ENCODE measurements at regions not wholly inside any gene's neighbourhood (a gene's known extent, or its start where the extent isn't known, plus 50 kb on each side); places are given as distances from the start of the nearest gene placed in this dataset.

DNA sequence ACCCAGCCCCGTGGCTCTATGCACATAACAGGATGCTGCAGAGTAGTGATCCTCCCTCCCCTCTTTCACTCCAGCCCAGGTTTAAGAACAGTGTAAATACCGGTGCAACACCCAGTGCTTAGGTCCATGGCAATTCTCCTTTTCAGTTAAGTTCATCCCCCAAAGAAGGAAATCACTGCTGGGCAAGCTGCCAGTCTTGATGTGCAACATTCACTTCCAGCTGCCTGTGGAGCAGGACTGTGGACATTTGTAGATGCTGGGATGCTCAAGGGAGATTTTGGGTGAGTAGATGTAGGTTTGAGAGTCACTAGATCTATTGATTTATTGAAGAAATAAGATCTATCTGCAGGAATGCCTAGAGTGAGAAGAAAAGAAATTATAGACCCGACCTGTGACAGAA, 294.3 kb upstream of the KIAA1217 start:
- H3K79me2 ChIP-seq (ENCODE audit: insufficient read depth, low read length) = no peaks in the 10 kb centered on the region
- no peaks in the 10 kb centered on the region for H3K9me3 ChIP-seq (ENCODE audit: insufficient read depth, low read depth, low read length)
- H3K36me3 ChIP-seq (ENCODE audit: insufficient read depth, low read length) = no peaks in the 10 kb centered on the region
- TF ChIP-seq EZH2phosphoT487 (IDR thresholded peaks at IDR 0.05; ENCODE audit: borderline replicate concordance) = no peak
- TF ChIP-seq, protein P1, sequence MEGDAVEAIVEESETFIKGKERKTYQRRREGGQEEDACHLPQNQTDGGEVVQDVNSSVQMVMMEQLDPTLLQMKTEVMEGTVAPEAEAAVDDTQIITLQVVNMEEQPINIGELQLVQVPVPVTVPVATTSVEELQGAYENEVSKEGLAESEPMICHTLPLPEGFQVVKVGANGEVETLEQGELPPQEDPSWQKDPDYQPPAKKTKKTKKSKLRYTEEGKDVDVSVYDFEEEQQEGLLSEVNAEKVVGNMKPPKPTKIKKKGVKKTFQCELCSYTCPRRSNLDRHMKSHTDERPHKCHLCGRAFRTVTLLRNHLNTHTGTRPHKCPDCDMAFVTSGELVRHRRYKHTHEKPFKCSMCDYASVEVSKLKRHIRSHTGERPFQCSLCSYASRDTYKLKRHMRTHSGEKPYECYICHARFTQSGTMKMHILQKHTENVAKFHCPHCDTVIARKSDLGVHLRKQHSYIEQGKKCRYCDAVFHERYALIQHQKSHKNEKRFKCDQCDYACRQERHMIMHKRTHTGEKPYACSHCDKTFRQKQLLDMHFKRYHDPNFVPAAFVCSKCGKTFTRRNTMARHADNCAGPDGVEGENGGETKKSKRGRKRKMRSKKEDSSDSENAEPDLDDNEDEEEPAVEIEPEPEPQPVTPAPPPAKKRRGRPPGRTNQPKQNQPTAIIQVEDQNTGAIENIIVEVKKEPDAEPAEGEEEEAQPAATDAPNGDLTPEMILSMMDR (conservative IDR thresholded peaks at IDR 0.05; ENCODE audit: low read length) = no peak
- H3K4me2 ChIP-seq (ENCODE audit: low read depth, low read length, poor library complexity, severe bottlenecking) = no peak overlapping the region
- H3K9ac ChIP-seq (ENCODE audit: low read depth, low read length, poor library complexity, severe bottlenecking) = no peak overlapping the region
- H3K9me2 ChIP-seq (replicated peaks; ENCODE audit: low read depth, low read length) = no peaks in the 10 kb centered on the region
- no peaks in the 10 kb centered on the region for H3F3A ChIP-seq (ENCODE audit: low read depth)
- H4K20me1 ChIP-seq (ENCODE audit: insufficient read depth, low read length, poor library complexity, severe bottlenecking) = no peaks in the 10 kb centered on the region
- H3K4me3 ChIP-seq (ENCODE audit: low read length, poor library complexity, severe bottlenecking) = no peak overlapping the region
- no peaks in the 10 kb centered on the region for H3K27me3 ChIP-seq (ENCODE audit: insufficient read depth, low read length, poor library complexity, severe bottlenecking)
- H3K4me1 ChIP-seq (ENCODE audit: insufficient read depth, low read length, poor library complexity, severe bottlenecking) = peaks cover 9% of the 10 kb centered on the region
- H2AFZ ChIP-seq (ENCODE audit: low read length) = no peak overlapping the region

DNA sequence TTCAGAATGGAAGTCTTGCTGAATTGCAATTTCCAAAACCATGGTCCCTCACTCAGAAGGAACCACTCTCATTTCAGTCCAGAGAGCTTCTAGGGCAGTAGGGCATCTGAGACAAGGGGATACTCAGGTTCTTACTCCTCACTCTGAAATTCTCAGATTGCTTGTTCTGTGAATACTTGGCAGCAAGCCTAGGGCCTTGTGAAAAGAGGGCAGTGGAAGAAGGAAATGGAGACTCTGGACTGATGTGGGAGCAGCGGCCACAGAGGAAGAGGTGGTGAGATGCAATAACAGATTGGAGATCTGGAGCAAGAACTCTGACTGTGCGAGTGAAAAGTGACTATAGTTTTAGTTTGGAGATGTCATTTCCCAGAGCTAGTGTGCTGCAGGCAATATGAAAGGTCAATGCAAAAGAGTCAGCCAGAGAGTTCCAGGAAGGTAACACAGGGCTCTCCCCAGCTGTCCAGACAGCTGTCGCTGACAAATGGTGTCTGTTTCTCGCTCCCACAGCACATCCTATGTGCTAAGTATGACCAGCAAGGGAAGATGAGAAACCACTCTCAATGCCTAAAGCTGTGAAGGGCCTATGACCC, 291.6 kb upstream of the KIAA1217 start:
- peaks cover 9% of the 10 kb centered on the region for H3K4me1 ChIP-seq (ENCODE audit: insufficient read depth, low read length, poor library complexity, severe bottlenecking)
- TF ChIP-seq, protein P1 (conservative IDR thresholded peaks at IDR 0.05; ENCODE audit: low read length) = no peak
- no peak for TF ChIP-seq EZH2phosphoT487 (IDR thresholded peaks at IDR 0.05; ENCODE audit: borderline replicate concordance)
- no peaks in the 10 kb centered on the region for H4K20me1 ChIP-seq (ENCODE audit: insufficient read depth, low read length, poor library complexity, severe bottlenecking)
- H3K4me3 ChIP-seq (ENCODE audit: low read length, poor library complexity, severe bottlenecking) = no peak overlapping the region
- H3K27me3 ChIP-seq (ENCODE audit: insufficient read depth, low read length, poor library complexity, severe bottlenecking) = no peaks in the 10 kb centered on the region
- H3F3A ChIP-seq (ENCODE audit: low read depth) = no peaks in the 10 kb centered on the region
- H3K4me2 ChIP-seq (ENCODE audit: low read depth, low read length, poor library complexity, severe bottlenecking) = no peak overlapping the region
- no peak overlapping the region for H2AFZ ChIP-seq (ENCODE audit: low read length)
- no peaks in the 10 kb centered on the region for H3K79me2 ChIP-seq (ENCODE audit: insufficient read depth, low read length)
- no peaks in the 10 kb centered on the region for H3K9me2 ChIP-seq (replicated peaks; ENCODE audit: low read depth, low read length)
- no peaks in the 10 kb centered on the region for H3K36me3 ChIP-seq (ENCODE audit: insufficient read depth, low read length)
- no peak overlapping the region for H3K9ac ChIP-seq (ENCODE audit: low read depth, low read length, poor library complexity, severe bottlenecking)
- no peaks in the 10 kb centered on the region for H3K9me3 ChIP-seq (ENCODE audit: insufficient read depth, low read depth, low read length)

DNA sequence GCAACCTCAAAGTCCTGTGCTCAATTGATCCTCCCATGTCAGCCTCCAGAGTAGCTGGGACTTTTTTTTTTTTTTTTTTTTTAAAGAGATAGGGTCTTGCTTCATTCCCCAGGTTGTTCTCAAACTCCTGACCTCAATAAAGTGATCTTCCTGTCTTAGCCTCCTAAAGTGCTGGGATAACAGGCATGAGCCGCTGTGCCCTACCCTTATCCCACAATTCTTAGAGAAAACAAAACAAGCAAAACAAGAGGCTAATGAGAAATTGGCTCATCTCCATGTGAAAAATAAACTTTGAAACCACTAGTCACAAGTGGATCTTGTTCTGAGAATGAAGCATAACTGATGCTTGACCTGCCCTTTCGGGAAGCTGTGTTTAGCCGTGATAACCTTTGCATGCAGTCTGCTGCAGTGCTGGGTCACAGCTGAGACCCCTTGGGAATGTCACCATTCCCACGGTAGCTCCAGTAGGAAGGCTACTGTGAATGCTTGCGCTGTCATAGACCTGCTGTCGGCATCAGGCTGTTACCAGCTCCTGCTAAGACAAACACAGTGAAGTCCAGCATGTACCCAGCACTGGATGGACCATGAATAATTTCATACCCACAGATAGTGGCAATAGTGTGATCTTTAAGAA, 290.7 kb upstream of the KIAA1217 start:
- H3K9me3 ChIP-seq (ENCODE audit: insufficient read depth, low read depth, low read length) = no peaks in the 10 kb centered on the region
- no peaks in the 10 kb centered on the region for H3K79me2 ChIP-seq (ENCODE audit: insufficient read depth, low read length)
- no peak overlapping the region for H3K4me3 ChIP-seq (ENCODE audit: low read length, poor library complexity, severe bottlenecking)
- no peaks in the 10 kb centered on the region for H3K27me3 ChIP-seq (ENCODE audit: insufficient read depth, low read length, poor library complexity, severe bottlenecking)
- H3K36me3 ChIP-seq (ENCODE audit: insufficient read depth, low read length) = no peaks in the 10 kb centered on the region
- no peak overlapping the region for H3K9ac ChIP-seq (ENCODE audit: low read depth, low read length, poor library complexity, severe bottlenecking)
- no peak overlapping the region for H2AFZ ChIP-seq (ENCODE audit: low read length)
- no peaks in the 10 kb centered on the region for H3F3A ChIP-seq (ENCODE audit: low read depth)
- H3K4me1 ChIP-seq (ENCODE audit: insufficient read depth, low read length, poor library complexity, severe bottlenecking) = peaks cover 9% of the 10 kb centered on the region
- no peak overlapping the region for H3K4me2 ChIP-seq (ENCODE audit: low read depth, low read length, poor library complexity, severe bottlenecking)
- H4K20me1 ChIP-seq (ENCODE audit: insufficient read depth, low read length, poor library complexity, severe bottlenecking) = no peaks in the 10 kb centered on the region
- H3K9me2 ChIP-seq (replicated peaks; ENCODE audit: low read depth, low read length) = no peaks in the 10 kb centered on the region
- TF ChIP-seq, protein P1 (conservative IDR thresholded peaks at IDR 0.05; ENCODE audit: low read length) = no peak
- no peak for TF ChIP-seq EZH2phosphoT487 (IDR thresholded peaks at IDR 0.05; ENCODE audit: borderline replicate concordance)
